Naive thymus-derived CD8-positive, alpha-beta T cell (primary cell): ENCODE measurements at regions not wholly inside any gene's neighbourhood (a gene's known extent, or its start where the extent isn't known, plus 50 kb on each side); places are given as distances from the start of the nearest gene placed in this dataset.
"Not testable (repeated sequence)": the region's sequence is repeated elsewhere in the genome, so short reads cannot be mapped to it uniquely, and the experiment has no call there.

ENCODE experiments used
- ATAC-seq, 2 donors: fragments of 150-1000 bp; cut with Tn5 transposase in 1 of 2; sonication (Bioruptor Pico), chemical (Tn5 transposase) in 1 of 2; 1 replicate in 1 of 2; 2 replicates in 1 of 2; pipeline ENCODE4 v1.10.0; 2021; ENCODE audit warnings: mild to moderate bottlenecking in 2 of 2, moderate library complexity in 2 of 2
- POLR2A ChIA-PET: fragments of 350-600 bp; sonication (Branson Sonifier 250); formaldehyde crosslinking; loops from one replicate; lab custom pipeline; 2021; ENCODE audit warnings: antibody characterized with exemption; lab: Charles Lee
- DNase-seq, 10 donors: peaks; one replicate each; pipeline versions ENCODE4 v3.0.0 to v3.0.0-alpha.2; 2020 to 2022
- H3K27ac Mint-ChIP-seq, 10 donors: one replicate each; pipeline ENCODE4 v1.8.0; 2020 to 2022; ENCODE audit warnings: mild to moderate bottlenecking in 10 of 10, mixed read lengths in 10 of 10, moderate library complexity in 4 of 10, inconsistent platforms in 1 of 10
- H3K27me3 Mint-ChIP-seq, 5 donors: one replicate each; pipeline ENCODE4 v1.8.0; 2021 to 2022; ENCODE audit warnings: mixed read lengths in 5 of 5
- H3K36me3 Mint-ChIP-seq, 3 donors: one replicate each; pipeline ENCODE4 v1.8.0; 2020 to 2022; ENCODE audit warnings: mixed read lengths in 3 of 3, mild to moderate bottlenecking in 2 of 3, inconsistent platforms in 1 of 3
- H3K4me1 Mint-ChIP-seq, 4 donors: one replicate each; pipeline ENCODE4 v1.8.0; 2021 to 2022; ENCODE audit warnings: mixed read lengths in 4 of 4
- H3K4me3 Mint-ChIP-seq, 10 donors: one replicate each; pipeline ENCODE4 v1.8.0; 2020 to 2022; ENCODE audit warnings: mild to moderate bottlenecking in 10 of 10, mixed read lengths in 10 of 10, moderate library complexity in 6 of 10, inconsistent platforms in 1 of 10
- H3K9me3 Mint-ChIP-seq, 9 donors: one replicate each; pipeline ENCODE4 v1.8.0; 2020 to 2022; ENCODE audit warnings: mixed read lengths in 9 of 9, mild to moderate bottlenecking in 3 of 9, inconsistent platforms in 1 of 9, moderate library complexity in 1 of 9

DNA sequence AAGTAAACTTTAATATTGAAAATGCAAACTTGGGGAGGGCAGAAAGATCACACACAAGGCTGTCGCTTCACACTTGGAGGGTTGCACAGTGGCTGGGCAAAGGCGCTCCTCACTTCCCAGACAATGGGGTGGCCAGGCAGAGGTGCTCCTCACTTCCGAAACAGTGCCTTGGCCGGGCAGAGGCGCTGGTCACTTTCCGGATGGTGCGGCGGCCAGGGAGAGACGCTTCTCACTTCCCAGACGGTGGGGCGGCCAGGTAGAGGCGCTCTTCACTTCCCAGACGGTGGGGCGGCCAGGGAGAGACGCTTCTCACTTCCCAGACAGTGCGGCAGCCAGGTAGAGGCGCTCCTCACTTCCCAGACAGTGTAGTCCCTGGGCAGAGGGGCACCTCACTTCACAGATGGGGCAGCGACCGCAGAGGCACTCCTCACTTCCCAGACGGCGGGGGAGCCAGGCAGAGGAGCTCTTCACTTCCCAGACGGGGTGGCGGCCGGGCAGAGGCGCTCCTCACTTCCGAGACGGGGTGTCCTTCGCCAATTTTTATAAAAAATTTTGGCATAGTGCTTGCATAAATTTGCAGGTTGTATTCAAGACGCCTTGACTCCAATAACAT lies 140.8 kb upstream of the PZP start:
- Mint-ChIP-seq H3K4me1 (peaks cover 0 to 31% (median 11%) of the 10 kb centered on the region in 4 donors), H3K4me3 (no peak overlapping the region), H3K27me3 (no peaks in the 10 kb centered on the region), H3K27ac (no peak overlapping the region), H3K9me3 (peaks cover 0 to 21% (median 4%) of the 10 kb centered on the region in 9 donors), H3K36me3 (peaks cover 0 to 13% (median 12%) of the 10 kb centered on the region in 3 donors)
- DNase-seq (no peak), ATAC-seq (no peak)
- POLR2A ChIA-PET = no interaction called here

GRCh38 chr12:9347328-9348127 lies 139.3 kb upstream of the PZP start:
- DNase-seq (no peak), ATAC-seq (no peak)
- Mint-ChIP-seq H3K36me3 (peaks cover 0 to 7% (median 3%) of the 10 kb centered on the region in 3 donors), H3K9me3 (peaks cover 0 to 9% (median 0%) of the 10 kb centered on the region in 9 donors), H3K27me3 (no peaks in the 10 kb centered on the region), H3K4me3 (no peak overlapping the region), H3K4me1 (peaks cover under 1 to 37% (median 18%) of the 10 kb centered on the region in 4 donors), H3K27ac (peak overlapping the region in 1 of 10 donors; percentile 27)
- POLR2A ChIA-PET = no interaction called here

- DNase-seq (no peak), ATAC-seq (no peak)
- H3K4me1 Mint-ChIP-seq = peaks cover 7 to 44% (median 24%) of the 10 kb centered on the region in 4 donors
- no peak overlapping the region for H3K4me3 Mint-ChIP-seq
- H3K9me3 Mint-ChIP-seq = peaks cover 0 to 3% (median 0%) of the 10 kb centered on the region in 9 donors
- H3K27me3 Mint-ChIP-seq = no peaks in the 10 kb centered on the region
- H3K27ac Mint-ChIP-seq = peak overlapping the region in 1 of 10 donors; percentile 53
- H3K36me3 Mint-ChIP-seq = peaks cover 0 to 3% (median 0%) of the 10 kb centered on the region in 3 donors
- POLR2A ChIA-PET = no interaction called here
Measured at GRCh38 chr12:9346866-9347327, 138.7 kb upstream of the PZP start.

DNA sequence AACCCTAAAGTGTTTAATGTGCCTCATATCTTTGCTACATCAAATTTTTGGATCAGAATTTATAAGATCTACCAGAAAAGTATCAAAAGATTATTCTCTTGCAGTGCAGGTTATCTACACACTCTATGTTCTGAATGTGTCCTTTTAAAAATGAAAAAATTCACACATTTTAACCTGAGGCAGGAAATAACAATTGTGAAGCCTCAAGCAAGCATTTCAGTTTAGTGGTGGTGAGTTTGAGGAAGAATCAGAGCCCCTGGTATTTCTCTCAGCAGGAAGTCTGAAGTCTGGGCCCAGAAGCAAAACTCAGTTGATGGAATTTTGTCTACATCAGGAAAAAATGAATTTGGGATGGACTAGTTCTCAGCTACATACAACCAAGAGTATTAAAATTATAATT lies 137.0 kb upstream of the PZP start:
- Mint-ChIP-seq H3K36me3 (peaks cover 0 to 3% (median 0%) of the 10 kb centered on the region in 3 donors), H3K4me1 (peaks cover 14 to 51% (median 34%) of the 10 kb centered on the region in 4 donors), H3K27ac (peak overlapping the region in 6 of 10 donors; percentile 9 to 74 (median 30)), H3K4me3 (peak overlapping the region in 4 of 10 donors; percentile 27 to 55 (median 40)), H3K27me3 (no peaks in the 10 kb centered on the region), H3K9me3 (no peaks in the 10 kb centered on the region)
- peak in 1 of 10 donors; percentile 12 for DNase-seq
- ATAC-seq = peak in 1 of 2 donors; percentile 35
- POLR2A ChIA-PET = interaction anchor here (0.9 kb wide), 1 partner anchor 1267 kb away, joined by 3 read pairs; no protein-coding TSS in a partner anchor

DNA sequence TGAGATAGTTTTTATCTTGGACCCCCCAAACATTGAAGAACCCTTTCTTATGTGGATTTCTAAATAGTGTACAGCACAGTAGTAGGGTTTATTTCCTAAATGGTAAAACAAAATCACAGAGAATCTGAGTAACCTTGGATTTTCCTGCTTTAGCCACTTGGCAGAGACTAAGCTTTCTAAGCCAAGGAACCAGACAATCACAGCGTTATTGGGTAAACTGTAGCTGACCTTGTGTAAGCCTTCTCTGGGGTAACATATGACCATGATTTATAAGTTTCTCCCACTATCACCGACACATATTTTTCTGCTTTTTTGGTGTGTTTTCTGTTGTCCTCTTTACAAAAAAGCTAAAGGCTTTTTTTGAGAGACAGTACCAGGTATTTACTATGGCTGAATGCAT lies 136.3 kb upstream of the PZP start:
- ATAC-seq = no peak
- Mint-ChIP-seq H3K27me3 (no peaks in the 10 kb centered on the region), H3K4me1 (peaks cover 14 to 50% (median 34%) of the 10 kb centered on the region in 4 donors), H3K36me3 (peaks cover 0 to 3% (median 0%) of the 10 kb centered on the region in 3 donors), H3K4me3 (no peak overlapping the region), H3K9me3 (no peaks in the 10 kb centered on the region), H3K27ac (no peak overlapping the region)
- POLR2A ChIA-PET = interaction anchor here (0.9 kb wide), 1 partner anchor 1266 kb away, joined by 3 read pairs; no protein-coding TSS in a partner anchor
- DNase-seq = no peak

- Mint-ChIP-seq H3K27ac (peak overlapping the region in 1 of 10 donors; percentile 63), H3K27me3 (no peaks in the 10 kb centered on the region), H3K4me3 (peak overlapping the region in 1 of 10 donors; percentile 30), H3K4me1 (peaks cover 14 to 50% (median 34%) of the 10 kb centered on the region in 4 donors), H3K36me3 (peaks cover 0 to 3% (median 0%) of the 10 kb centered on the region in 3 donors), H3K9me3 (no peaks in the 10 kb centered on the region)
- POLR2A ChIA-PET = no interaction called here
- ATAC-seq (no peak), DNase-seq (no peak)
Measured at GRCh38 chr12:9343731-9344130, 135.5 kb upstream of the PZP start.

DNA sequence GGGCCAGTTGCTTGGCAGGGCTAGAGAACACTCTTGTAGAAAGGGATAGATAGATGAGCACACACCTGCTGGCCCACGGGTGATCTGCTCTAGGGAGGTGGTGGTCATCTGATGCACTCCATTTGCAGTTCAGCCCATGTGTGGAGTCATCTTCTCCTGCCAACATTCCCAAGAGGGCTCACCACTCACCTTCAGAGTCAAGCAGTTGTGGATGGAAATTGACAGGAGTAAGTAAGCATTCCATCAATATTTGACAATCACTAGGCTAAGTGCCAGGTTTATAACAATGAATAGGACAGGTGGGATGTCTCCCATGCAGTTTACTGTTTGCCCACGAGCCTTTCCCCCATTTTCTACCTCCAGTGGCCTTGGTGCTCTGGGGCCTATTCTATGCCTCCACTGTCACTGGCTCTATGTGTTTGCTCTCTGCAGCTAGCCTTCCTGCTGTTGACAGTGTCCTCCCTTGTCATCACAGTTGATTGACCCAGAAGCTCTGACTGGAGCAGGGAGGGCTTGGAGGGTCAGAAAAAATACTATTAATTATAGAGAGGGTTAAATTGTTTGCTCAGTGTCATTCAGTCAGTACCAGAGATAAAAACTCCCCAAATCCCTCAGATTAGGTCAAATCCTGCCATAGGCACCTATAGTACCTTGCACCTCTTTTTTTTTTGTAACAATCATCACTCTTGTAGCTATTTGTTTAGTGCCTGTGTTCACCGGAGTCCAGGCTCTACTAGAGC lies 134.6 kb upstream of the PZP start:
- POLR2A ChIA-PET = no interaction called here
- ATAC-seq (no peak), DNase-seq (no peak)
- Mint-ChIP-seq H3K27me3 (no peaks in the 10 kb centered on the region), H3K4me1 (peaks cover 14 to 50% (median 34%) of the 10 kb centered on the region in 4 donors), H3K27ac (peak overlapping the region in 5 of 10 donors; percentile 51 to 88 (median 82)), H3K4me3 (peak overlapping the region in 4 of 10 donors; percentile 5 to 39 (median 31)), H3K36me3 (peaks cover 0 to 3% (median under 1%) of the 10 kb centered on the region in 3 donors), H3K9me3 (peaks cover 0 to 2% (median 0%) of the 10 kb centered on the region in 9 donors)

- Mint-ChIP-seq H3K27ac (peak overlapping the region in 9 of 10 donors; percentile 7 to 90 (median 61)), H3K4me1 (peaks cover 14 to 42% (median 33%) of the 10 kb centered on the region in 4 donors), H3K9me3 (peaks cover 0 to 16% (median 6%) of the 10 kb centered on the region in 9 donors), H3K4me3 (peak overlapping the region in 7 of 10 donors; percentile 36 to 74 (median 63)), H3K36me3 (peaks cover 0 to 12% (median 12%) of the 10 kb centered on the region in 3 donors), H3K27me3 (no peaks in the 10 kb centered on the region)
- DNase-seq (peak in 3 of 10 donors; percentile 25 to 37 (median 33)), ATAC-seq (peak; percentile 78 to 83)
- POLR2A ChIA-PET = interaction anchor here (0.9 to 1.6 kb wide), 4 partner anchors 10 to 14 kb away, joined by 3 to 5 read pairs (median 4); no protein-coding TSS in a partner anchor
Measured at GRCh38 chr12:9341260-9341585, 133.0 kb upstream of the PZP start.

- peaks cover 0 to 15% (median 13%) of the 10 kb centered on the region in 3 donors for H3K36me3 Mint-ChIP-seq
- H3K27ac Mint-ChIP-seq = peak overlapping the region in 7 of 10 donors; percentile 5 to 90 (median 66)
- peak overlapping the region in 5 of 10 donors; percentile 3 to 74 (median 59) for H3K4me3 Mint-ChIP-seq
- H3K9me3 Mint-ChIP-seq = peaks cover 0 to 19% (median 9%) of the 10 kb centered on the region in 9 donors
- H3K4me1 Mint-ChIP-seq = peaks cover 14 to 38% (median 31%) of the 10 kb centered on the region in 4 donors
- no peaks in the 10 kb centered on the region for H3K27me3 Mint-ChIP-seq
- ATAC-seq (peak; percentile 23 to 47), DNase-seq (no peak)
- POLR2A ChIA-PET = interaction anchor here (0.9 to 1.6 kb wide), 4 partner anchors 10 to 13 kb away, joined by 3 to 5 read pairs (median 4); no protein-coding TSS in a partner anchor
Measured at GRCh38 chr12:9340422-9341259, 132.4 kb upstream of the PZP start.

DNA sequence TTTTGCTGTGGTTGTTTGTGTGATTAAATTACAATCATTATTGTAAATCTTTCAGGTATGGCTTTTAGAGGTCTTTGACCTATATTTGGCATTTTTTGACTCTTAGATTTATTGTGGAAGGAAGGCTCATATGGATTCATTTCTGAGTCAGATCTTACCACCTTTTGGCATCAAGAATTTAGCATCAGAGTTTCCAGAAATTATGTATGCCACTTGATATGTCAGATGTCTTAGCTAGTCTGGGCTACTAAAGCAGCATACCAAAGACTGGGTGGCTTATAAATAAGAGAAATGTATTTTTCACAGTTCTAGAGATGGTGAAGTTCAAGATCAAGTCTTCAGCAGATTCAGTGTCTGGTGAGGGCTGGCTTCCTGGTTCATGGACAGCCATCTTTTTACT lies 129.5 kb upstream of the PZP start:
- ATAC-seq = no peak
- no peak for DNase-seq
- Mint-ChIP-seq H3K4me3 (no peak overlapping the region), H3K36me3 (peaks cover 0 to 15% (median 13%) of the 10 kb centered on the region in 3 donors), H3K4me1 (peaks cover 14 to 23% (median 22%) of the 10 kb centered on the region in 4 donors), H3K27ac (peak overlapping the region in 1 of 10 donors; percentile 63), H3K9me3 (peaks cover 0 to 19% (median 9%) of the 10 kb centered on the region in 9 donors), H3K27me3 (no peaks in the 10 kb centered on the region)
- POLR2A ChIA-PET = no interaction called here

GRCh38 chr12:9336375-9337011 lies 128.3 kb upstream of the PZP start:
- POLR2A ChIA-PET, ATAC-seq: not testable (repeated sequence)

More at GRCh38 chr12:9336375-9337011, 128.3 kb upstream of the PZP start:
- Mint-ChIP-seq H3K27ac (peak overlapping the region in 1 of 10 donors; percentile 16), H3K9me3 (peaks cover 0 to 19% (median 9%) of the 10 kb centered on the region in 9 donors), H3K36me3 (peaks cover 0 to 15% (median 13%) of the 10 kb centered on the region in 3 donors), H3K4me1 (peaks cover 7 to 11% (median 11%) of the 10 kb centered on the region in 4 donors)
- not testable (repeated sequence) for H3K4me3 Mint-ChIP-seq, DNase-seq, H3K27me3 Mint-ChIP-seq
